GM21528 (cell line): ENCODE measurements at regions not wholly inside any gene's neighbourhood (a gene's known extent, or its start where the extent isn't known, plus 50 kb on each side); places are given as distances from the start of the nearest gene placed in this dataset.
"Not testable (repeated sequence)": the region's sequence is repeated elsewhere in the genome, so short reads cannot be mapped to it uniquely, and the experiment has no call there.

Experiments
- ATAC-seq: cut with Tn5 transposase; IDR thresholded peaks from one replicate; pipeline ENCODE4 v1.9.1; 2021; ENCODE audit warnings: mild to moderate bottlenecking, moderate library complexity; ENCODE audit not compliant: unreplicated experiment, low FRiP score

GRCh38 chr2:75846683-75847190 is 136.0 kb upstream of the GCFC2 start:
- ATAC-seq: no peak

- ATAC-seq: no peak
Measured at GRCh38 chr2:75844651-75845050, 133.9 kb upstream of the GCFC2 start.

- ATAC-seq: not testable (repeated sequence)
Measured at GRCh38 chr2:75834588-75834987, 123.9 kb upstream of the GCFC2 start.

GRCh38 chr2:75833386-75833785 is 122.7 kb upstream of the GCFC2 start:
- ATAC-seq: no peak

GRCh38 chr2:75828826-75829225 is 118.1 kb upstream of the GCFC2 start:
- ATAC-seq: no peak

- not testable (repeated sequence) for ATAC-seq
Measured at GRCh38 chr2:75823515-75823914, 112.8 kb upstream of the GCFC2 start.

- no peak for ATAC-seq
Measured at GRCh38 chr2:75822336-75822735, 111.6 kb upstream of the GCFC2 start.

GRCh38 chr2:75820693-75821092 is 110.0 kb upstream of the GCFC2 start:
- ATAC-seq: no peak

- ATAC-seq: no peak
Measured at GRCh38 chr2:75810611-75811330, 100.1 kb upstream of the GCFC2 start.

GRCh38 chr2:75808793-75809535 is 98.2 kb upstream of the GCFC2 start:
- ATAC-seq: no peak

- ATAC-seq: no peak
Measured at GRCh38 chr2:75807992-75808391, 97.3 kb upstream of the GCFC2 start.

GRCh38 chr2:75801234-75801982 is 90.7 kb upstream of the GCFC2 start:
- ATAC-seq: peak; percentile 29

- peak; percentile 80 for ATAC-seq
Measured at GRCh38 chr2:75800456-75800855, 89.7 kb upstream of the GCFC2 start.

GRCh38 chr2:75799859-75800258 is 89.1 kb upstream of the GCFC2 start:
- peak; percentile 49 for ATAC-seq

GRCh38 chr2:75798569-75798968 is 87.9 kb upstream of the GCFC2 start:
- ATAC-seq: no peak

- ATAC-seq: no peak
Measured at GRCh38 chr2:75792996-75793395, 82.3 kb upstream of the GCFC2 start.

- no peak for ATAC-seq
Measured at GRCh38 chr2:75792146-75792545, 81.4 kb upstream of the GCFC2 start.

GRCh38 chr2:75790814-75791467 is 80.2 kb upstream of the GCFC2 start:
- no peak for ATAC-seq

GRCh38 chr2:75790121-75790813 is 79.6 kb upstream of the GCFC2 start:
- no peak for ATAC-seq

- no peak for ATAC-seq
Measured at GRCh38 chr2:75788902-75789301, 78.2 kb upstream of the GCFC2 start.
